Astrocyte of the spinal cord (primary cell): ENCODE measurements at regions not wholly inside any gene's neighbourhood (a gene's known extent, or its start where the extent isn't known, plus 50 kb on each side); places are given as distances from the start of the nearest gene placed in this dataset.

Source experiments
- DNase-seq: peaks from one replicate; pipeline ENCODE4 v3.0.0; 2011; ENCODE audit warnings: low read depth, low spot score
- H3K4me3 ChIP-seq: 2 replicates; pipeline ENCODE4 v1.5.1; 2011; ENCODE audit warnings: low read depth, mild to moderate bottlenecking, low read length, moderate library complexity
- CTCF ChIP-seq: IDR thresholded peaks from 2 replicates; pipeline ENCODE4 v1.5.1; 2012; ENCODE audit warnings: low read depth, mild to moderate bottlenecking, low read length, inconsistent platforms
- in situ Hi-C: cut with HindIII; loops from 2 replicates; pipeline ENCODE4 v1.10.0; 2017; ENCODE audit warnings: low sequenced_read_pairs

DNA sequence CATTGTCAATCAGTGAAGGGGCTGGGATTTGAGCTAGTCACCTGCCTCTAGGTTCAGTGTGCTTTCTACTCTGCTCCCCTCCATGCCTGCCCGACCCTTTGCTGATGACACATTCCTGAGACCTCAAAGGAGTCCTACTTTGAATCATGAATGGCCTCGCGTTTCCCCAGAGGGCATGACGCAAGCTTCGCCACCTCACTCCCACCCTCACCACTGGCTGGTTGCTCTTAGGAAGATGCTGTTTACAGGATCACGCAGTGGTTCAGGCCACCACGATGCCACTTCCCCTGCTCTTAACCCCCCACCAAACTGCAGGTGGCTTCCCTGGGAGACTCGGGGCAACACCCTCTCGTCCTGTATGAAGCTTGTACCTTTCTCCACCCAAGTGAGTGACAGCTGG is 62.9 kb upstream of the B3GAT1 start:
- no peak overlapping the region for H3K4me3 ChIP-seq
- DNase-seq: no peak
- no peak for TF ChIP-seq CTCF
- in situ Hi-C loops: no loop called here

GRCh38 chr11:134474070-134474860 is 62.2 kb upstream of the B3GAT1 start:
- H3K4me3 ChIP-seq: no peak overlapping the region
- no peak for TF ChIP-seq CTCF
- in situ Hi-C loops: no loop called here
- DNase-seq: no peak

DNA sequence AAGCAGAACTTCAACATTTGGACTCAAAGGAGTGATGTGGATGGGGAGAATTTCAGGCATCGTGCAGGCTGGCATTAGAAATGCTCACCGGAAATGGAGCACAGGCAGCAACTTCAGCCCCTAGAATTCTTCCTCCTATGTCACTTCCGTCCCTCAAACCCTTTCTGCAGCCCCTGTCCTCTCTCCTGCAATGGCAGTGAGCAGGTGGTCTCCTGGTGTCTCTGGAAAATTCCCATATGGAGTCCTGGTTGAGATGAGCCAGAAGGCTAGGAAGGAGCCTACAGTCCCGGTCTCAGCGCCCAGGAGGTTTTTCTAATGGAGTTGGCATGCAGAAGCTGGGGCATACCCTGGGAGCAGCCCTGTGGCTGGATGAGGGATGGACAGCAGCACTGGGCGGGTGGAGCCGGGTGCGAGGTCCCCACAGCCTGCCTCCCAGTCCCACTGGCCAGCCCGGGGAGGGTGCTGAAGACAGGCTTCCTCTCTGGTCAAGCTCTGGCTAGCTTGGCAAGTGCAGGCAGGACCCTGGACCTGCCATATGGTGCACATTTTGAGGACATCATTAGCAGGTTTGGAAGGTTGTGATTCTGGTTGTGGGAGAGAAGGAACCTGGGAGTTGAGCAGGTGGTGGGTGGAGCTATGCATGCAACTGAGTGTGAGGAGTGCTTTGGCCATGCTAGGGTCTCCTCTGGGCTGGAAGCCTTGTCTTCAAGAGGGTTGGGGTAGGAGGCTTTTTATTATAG is 59.8 kb upstream of the B3GAT1 start:
- DNase-seq: no peak
- no peak for TF ChIP-seq CTCF
- no peak overlapping the region for H3K4me3 ChIP-seq
- in situ Hi-C loops: no loop called here

DNA sequence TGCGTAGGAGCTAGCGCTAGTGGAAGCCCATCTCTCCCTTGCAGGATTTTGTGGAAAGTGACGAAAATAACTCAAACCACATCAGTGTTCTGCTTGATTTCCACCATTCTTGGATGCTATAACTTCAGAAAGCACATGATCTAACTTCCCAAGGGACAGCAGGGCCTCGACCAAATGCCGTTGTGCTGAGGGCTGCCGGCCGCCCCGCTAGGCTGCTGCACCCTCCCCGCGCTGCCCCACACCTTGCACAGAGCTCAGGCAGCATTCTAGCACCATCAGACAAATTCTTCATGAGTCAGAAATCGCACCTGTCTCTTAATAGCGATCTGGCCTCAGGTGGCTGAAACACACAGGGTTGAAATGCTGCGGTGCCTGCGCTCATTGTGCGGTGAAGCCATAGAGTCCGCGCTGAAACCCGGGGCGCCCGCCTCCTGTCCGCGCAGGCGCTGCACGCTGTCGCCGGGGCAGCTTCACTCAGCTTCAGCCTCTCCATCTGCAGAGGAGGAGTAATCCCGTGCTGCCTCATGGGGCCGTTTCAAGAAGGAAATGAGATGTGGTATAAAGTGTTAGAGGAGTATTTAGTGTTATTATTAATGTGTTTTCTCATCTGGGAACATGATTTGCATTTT is 59.2 kb upstream of the B3GAT1 start:
- no peak for DNase-seq
- H3K4me3 ChIP-seq: no peak overlapping the region
- no peak for TF ChIP-seq CTCF
- in situ Hi-C loops: no loop called here

DNA sequence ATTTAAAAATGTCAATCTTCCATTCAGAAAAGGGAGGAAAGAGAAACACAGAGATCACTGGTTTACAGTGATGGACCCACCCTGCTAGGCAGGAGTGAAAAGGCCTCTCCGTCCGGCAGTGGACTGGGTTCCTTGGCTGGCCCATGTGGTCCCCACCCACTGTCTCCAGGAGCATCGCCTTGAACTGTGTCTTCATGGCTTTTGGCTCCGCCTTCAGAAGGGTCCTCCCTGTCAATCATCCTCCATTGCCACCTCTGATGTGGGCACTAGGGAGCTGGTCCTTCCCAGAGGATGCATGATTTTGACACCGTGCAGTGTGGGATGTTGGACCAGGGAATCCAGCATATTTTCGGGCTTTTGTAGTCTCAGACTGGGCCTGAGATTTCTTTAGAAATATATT is 58.2 kb upstream of the B3GAT1 start:
- no peak for DNase-seq
- in situ Hi-C loops: no loop called here
- no peak for TF ChIP-seq CTCF
- no peak overlapping the region for H3K4me3 ChIP-seq

DNA sequence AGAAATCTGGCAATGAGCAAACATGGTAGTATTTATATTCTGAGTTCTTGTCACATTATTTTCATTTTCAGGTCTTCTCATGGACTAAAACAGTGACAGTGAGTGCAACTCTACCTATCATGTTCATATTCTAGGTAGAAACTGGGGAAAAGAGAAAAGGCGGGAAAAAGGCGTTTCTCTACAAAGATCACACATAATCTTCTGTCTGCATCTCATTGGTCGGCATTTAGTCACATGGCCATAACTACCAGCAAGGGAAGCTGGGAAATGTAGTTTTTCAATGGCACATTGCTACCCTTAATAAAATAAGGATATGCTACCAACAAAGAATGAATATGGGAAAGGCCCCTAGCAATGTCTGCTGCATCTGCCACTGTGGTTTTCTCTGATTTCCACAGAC is 57.6 kb upstream of the B3GAT1 start:
- no peak overlapping the region for H3K4me3 ChIP-seq
- in situ Hi-C loops: no loop called here
- no peak for DNase-seq
- TF ChIP-seq CTCF: no peak
